ENCODE measurements at regions not wholly inside any gene's neighbourhood (a gene's known extent, or its start where the extent isn't known, plus 50 kb on each side); places are given as distances from the start of the nearest gene placed in this dataset.

DNA sequence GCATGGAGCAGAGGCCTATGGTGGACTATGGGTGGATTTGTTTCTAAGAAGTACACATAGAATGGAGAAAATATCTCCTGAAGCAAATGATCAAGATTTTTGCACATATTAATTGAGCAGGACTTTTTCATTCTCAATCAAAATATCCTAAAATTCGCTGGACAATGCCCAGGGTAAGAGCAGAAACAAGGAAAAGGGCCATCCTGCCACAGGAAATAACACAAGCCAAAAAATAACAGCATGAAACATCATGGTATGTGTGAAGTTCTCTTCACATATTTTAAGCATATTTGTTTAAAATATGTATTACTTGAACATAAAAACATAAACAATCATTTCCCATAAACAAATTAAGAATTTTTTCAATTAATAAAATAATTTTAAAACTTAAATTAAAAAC, 868.9 kb downstream of the EPHA7 start:
- TF ChIP-seq EZH2phosphoT487 (IDR thresholded peaks at IDR 0.05; ENCODE audit: low read length), result no peak
- no peak for TF ChIP-seq EZH2 (optimal IDR thresholded peaks at IDR 0.05; ENCODE audit: low read depth, low read length)
- no peak for TF ChIP-seq CTCF (IDR thresholded peaks at IDR 0.05; ENCODE audit: low read length)

All from MM.1S (cell line).